LNCaP clone FGC (cell line): ENCODE measurements at regions not wholly inside any gene's neighbourhood (a gene's known extent, or its start where the extent isn't known, plus 50 kb on each side); places are given as distances from the start of the nearest gene placed in this dataset.
A peak's percentile ranks its signal among the peaks of the same experiment; 100 is the strongest.

Experiments
- DNase-seq: peaks from one replicate; pipeline ENCODE4 v3.0.0-alpha.2; 2011; ENCODE audit warnings: low read depth
- H3K4me3 ChIP-seq: 2 replicates; pipeline ENCODE4 v1.5.1; 2011; ENCODE audit warnings: mild to moderate bottlenecking, low read depth, low read length, control low read depth
- TF ChIP-seq, protein P1 (sequence below): IDR thresholded peaks from 2 replicates; pipeline ENCODE4 v1.5.1; 2012; ENCODE audit warnings: mild to moderate bottlenecking; ENCODE audit not compliant: control insufficient read depth, insufficient read depth; ENCODE audit errors: extremely low read depth

DNA sequence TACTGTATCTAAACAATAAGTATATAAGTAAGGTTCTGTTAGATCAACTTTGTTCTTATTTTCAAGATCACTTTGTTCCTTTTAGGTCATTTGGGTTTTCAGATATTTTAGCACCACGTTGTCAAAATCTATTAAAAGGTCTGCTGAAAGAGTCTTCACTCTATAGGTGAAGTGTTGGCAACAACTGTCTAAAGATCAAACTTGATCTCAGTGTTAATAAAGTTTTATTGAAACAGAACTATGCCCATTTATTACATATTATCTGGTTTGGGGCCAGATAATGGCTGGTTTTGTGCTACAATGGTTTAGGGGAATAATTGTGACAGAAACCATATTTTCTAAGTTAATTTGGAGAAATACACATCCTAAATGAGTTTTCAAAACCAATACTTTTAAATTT lies 478.9 kb upstream of the GRM3 start:
- no peak for DNase-seq
- H3K4me3 ChIP-seq, result no peak overlapping the region
- TF ChIP-seq, protein P1, sequence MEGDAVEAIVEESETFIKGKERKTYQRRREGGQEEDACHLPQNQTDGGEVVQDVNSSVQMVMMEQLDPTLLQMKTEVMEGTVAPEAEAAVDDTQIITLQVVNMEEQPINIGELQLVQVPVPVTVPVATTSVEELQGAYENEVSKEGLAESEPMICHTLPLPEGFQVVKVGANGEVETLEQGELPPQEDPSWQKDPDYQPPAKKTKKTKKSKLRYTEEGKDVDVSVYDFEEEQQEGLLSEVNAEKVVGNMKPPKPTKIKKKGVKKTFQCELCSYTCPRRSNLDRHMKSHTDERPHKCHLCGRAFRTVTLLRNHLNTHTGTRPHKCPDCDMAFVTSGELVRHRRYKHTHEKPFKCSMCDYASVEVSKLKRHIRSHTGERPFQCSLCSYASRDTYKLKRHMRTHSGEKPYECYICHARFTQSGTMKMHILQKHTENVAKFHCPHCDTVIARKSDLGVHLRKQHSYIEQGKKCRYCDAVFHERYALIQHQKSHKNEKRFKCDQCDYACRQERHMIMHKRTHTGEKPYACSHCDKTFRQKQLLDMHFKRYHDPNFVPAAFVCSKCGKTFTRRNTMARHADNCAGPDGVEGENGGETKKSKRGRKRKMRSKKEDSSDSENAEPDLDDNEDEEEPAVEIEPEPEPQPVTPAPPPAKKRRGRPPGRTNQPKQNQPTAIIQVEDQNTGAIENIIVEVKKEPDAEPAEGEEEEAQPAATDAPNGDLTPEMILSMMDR, result no peak

DNA sequence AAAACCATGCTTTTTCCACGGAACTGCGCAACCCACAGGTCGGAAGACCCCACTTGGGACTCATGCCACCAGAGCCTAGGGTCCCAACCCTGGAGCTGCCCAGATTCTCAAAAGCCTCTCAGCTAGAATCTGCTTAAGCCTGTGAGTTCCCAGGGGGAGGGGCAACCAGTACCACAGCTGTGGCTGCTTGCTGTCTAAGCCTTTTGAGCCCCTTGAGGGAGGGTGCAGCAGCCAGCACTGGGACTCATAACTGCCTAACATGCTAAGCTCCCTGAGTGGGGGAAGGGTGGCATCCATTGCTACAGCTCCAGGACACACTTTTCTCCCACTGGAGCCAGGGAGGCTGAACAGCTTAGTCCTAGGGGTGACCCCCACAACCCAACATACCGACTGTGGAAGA lies 485.6 kb upstream of the GRM3 start:
- no peak for DNase-seq
- no peak overlapping the region for H3K4me3 ChIP-seq
- TF ChIP-seq, protein P1, result no peak

DNA sequence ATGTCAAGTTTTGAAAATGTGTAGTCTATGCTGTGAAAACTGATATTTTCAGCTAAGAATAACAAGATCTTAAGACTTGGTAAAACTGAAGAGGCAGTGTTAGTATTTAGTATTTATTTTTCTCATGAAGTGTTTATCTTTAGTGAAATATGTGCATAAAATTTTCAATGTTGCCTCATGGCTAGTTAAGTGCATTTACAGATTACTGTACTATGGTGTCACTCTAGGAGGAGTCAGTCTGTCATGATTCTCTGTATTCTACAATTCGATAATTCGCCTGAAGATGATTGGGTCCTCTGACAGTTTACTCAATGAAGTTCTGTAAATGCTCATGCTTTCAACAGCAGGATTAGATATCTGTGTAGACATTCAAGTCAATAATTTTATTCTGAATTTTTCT lies 488.1 kb upstream of the GRM3 start:
- TF ChIP-seq, protein P1, result no peak
- DNase-seq, result no peak
- H3K4me3 ChIP-seq, result no peak overlapping the region

DNA sequence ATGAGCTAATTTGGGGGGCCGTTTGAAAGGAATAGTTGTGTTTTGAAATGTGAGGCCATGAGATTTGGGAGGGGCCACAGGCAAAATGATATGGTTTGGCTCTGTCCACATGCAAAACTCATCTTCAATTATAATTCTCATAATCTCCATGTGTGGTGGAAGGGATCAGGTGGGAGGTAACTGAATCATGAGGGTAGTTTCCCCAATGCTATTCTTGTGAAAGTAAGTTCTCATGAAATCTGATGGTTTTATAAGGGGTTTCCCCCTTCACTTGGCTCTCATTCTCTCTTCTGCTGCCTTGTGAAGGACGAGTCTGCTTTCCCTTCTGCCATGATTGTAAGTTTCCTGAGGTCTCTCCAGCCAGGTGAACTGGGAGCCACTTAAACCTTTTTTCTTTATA lies 490.8 kb upstream of the GRM3 start:
- no peak for DNase-seq
- H3K4me3 ChIP-seq, result no peak overlapping the region
- TF ChIP-seq, protein P1, result no peak

DNA sequence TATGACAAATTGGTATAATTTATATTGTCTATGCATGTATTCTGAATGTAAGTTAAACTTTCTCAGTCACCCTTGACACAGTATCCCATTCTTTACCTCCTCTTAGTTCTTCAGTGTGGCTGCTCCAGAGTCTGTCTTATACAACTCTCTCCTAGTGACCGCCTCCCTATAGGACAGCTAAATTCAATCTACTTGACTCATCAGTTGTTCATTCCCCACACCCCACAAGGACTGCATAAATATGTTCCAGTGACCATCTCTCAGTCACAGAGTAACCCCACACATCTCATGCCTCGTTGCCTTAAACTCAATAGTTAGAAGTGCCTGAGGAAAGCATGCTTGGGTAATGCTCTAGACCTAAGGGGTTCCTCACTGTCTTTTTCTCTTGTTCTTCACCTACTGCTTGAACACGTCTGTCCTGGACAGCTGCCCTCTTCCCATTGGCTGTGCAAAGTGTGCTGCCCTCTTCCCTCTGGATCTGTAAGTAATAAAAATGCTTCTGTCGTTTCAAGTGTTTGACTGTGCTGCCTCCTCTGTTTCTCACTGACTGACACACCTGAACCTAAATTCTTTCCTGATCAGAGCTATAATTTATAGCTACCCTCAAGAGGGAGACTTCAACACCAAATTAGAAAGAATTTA lies 494.6 kb upstream of the GRM3 start:
- H3K4me3 ChIP-seq, result no peak overlapping the region
- TF ChIP-seq, protein P1, result 0 out of 2 replicates have a peak, but pooled peaks have one; percentile 10
- DNase-seq, result no peak

DNA sequence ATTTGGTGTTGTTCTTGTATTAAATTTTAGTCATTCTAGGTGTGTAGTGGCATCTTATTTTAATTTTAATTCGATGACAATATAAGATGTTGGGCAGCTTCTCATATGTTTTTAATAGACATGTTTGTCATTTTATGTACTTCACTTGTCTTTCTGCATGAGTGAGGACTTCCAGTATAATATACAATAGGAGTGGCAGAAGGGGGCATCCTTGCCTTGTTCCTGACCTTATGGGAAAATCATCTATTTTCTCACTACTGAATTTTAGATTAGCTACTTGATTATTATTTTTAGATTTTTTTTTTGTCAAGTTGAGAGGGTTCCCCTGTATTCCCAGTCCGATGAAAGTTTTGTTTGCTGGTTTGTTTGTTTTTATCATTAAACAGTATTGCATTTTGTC lies 495.2 kb upstream of the GRM3 start:
- TF ChIP-seq, protein P1, result 0 out of 2 replicates have a peak, but pooled peaks have one; percentile 9
- no peak for DNase-seq
- H3K4me3 ChIP-seq, result no peak overlapping the region

DNA sequence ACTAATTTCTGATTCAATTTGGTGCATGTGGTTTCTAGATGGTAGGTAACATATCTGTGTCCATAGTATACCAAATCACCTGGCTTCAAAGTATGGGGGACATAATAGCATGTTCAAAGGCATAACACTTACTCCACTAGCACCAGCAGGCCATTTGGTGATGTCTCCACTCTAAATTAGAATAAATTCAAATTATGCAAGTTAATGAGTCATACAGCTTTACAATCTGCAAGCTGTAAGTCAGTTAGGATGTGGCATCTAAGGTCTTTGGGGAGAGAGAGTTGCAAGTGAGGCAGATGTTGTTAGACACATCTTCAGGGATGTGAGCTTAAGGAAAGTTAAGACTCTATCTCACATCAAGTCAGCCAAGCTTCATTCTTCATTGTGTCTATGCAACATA lies 506.4 kb upstream of the GRM3 start:
- no peak for DNase-seq
- TF ChIP-seq, protein P1, result no peak
- H3K4me3 ChIP-seq, result no peak overlapping the region
